Epidermal melanocyte (primary cell): ENCODE measurements at regions not wholly inside any gene's neighbourhood (a gene's known extent, or its start where the extent isn't known, plus 50 kb on each side); places are given as distances from the start of the nearest gene placed in this dataset.
"Not testable (repeated sequence)": the region's sequence is repeated elsewhere in the genome, so short reads cannot be mapped to it uniquely, and the experiment has no call there.

Experiments used
- DNase-seq: peaks from one replicate; pipeline ENCODE4 v3.0.0; 2011; ENCODE audit warnings: low spot score; ENCODE audit not compliant: insufficient read length

GRCh38 chr5:8540317-8540716 lies 671.4 kb downstream of the MTRR start:
- no peak for DNase-seq

GRCh38 chr5:8550921-8551320 lies 682.0 kb downstream of the MTRR start:
- no peak for DNase-seq

- DNase-seq: no peak
Observed at GRCh38 chr5:8553364-8553763, 684.4 kb downstream of the MTRR start.

GRCh38 chr5:8557728-8558127 lies 688.8 kb downstream of the MTRR start:
- no peak for DNase-seq

DNA sequence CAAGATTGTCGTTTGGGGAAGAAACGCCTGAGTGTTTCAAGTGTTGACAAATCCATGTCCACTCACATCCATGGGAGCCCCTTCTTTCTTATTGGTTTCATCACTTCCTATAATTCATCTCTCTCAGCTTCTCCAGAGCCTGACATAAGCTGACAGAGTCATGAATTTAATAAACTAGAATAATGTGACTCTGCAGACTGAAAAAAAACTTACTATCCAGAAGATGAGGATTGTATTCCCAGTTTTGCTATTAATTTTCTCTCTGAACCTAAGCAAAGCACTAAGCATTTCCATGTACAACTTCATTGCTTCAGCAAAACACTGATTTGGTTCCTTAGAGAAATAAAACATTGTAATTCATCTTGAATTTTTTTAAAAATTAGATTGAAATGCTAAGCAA lies 691.8 kb downstream of the MTRR start:
- no peak for DNase-seq

- DNase-seq: no peak
Observed at GRCh38 chr5:8561224-8561840, 692.4 kb downstream of the MTRR start.

DNA sequence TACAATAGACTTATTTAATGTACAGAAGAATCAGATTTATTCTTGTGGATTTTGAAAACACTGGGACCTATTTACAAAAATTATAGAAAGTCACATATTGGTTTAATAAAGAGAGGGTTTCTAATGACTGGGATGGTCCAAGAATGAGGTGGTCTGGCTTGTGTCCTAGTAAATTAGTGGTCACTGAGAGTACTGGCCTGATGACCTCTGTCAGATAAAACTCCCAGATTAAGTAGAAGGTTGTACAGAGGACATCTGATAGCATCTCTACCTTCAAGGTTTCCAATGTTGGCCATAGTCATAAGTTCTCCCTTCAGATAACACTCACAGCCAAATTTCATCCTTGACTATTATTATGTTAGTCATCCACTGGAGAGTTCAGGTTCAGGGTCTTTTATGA lies 692.9 kb downstream of the MTRR start:
- DNase-seq: no peak

GRCh38 chr5:8563540-8563939 lies 694.6 kb downstream of the MTRR start:
- DNase-seq: not testable (repeated sequence)

DNA sequence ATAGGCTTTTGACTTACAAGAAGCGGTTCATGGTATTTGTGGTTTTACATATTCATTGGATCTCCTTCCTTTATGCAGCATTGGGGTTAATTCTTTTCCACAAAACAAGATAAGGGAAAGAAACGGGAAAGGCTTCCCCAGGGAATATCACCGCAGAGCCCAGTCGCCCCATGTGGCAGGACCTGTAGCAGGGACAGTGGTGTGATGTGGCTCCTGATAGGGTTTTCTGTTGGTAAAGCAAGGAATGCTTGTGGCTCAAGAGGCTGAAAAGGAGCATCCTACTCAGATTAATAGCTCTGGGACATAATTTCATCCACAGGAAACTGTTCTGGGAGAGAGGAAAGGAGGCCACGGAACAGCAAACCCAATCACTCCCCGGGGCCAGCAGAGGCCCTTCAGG lies 699.9 kb downstream of the MTRR start:
- no peak for DNase-seq

DNA sequence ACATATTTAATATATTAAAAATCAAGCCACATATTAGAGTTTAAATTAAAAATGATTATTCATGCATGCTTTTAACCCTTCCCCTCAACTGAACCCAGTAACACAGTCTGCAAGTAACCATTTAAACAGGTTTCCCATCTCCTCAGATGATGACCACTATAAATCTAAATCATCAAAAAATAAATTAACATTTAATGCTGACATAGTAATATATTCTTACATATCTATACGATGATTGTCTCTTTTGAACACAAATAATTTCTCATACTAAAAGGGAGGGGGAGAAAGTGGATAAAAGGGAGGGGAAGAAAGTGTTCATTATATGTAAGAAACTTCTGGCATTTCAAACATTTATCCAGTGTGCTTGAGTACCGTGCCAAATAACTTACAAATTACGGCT lies 701.6 kb downstream of the MTRR start:
- DNase-seq: no peak

DNA sequence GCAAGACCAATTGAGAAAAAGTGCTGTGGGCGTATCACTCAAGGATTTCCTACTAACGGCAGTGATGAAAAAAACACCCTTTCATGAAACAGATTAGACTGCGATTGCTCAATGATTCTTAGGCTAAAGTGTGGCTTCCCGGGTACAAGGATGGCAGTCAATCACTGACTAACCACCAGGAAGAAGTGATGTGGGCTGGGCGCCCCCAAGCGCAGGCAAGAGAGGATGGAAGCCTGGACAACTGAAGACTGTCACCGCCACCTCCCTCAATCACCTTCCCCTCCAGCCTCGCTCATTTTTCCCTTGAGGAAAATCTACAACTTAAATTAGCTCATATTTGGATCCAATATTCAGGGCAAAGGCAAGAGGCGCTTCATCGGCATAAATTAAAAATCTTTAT lies 707.2 kb downstream of the MTRR start:
- DNase-seq: no peak

- no peak for DNase-seq
Observed at GRCh38 chr5:8577792-8578191, 708.8 kb downstream of the MTRR start.

- DNase-seq: no peak
Observed at GRCh38 chr5:8580298-8580697, 711.4 kb downstream of the MTRR start.

DNA sequence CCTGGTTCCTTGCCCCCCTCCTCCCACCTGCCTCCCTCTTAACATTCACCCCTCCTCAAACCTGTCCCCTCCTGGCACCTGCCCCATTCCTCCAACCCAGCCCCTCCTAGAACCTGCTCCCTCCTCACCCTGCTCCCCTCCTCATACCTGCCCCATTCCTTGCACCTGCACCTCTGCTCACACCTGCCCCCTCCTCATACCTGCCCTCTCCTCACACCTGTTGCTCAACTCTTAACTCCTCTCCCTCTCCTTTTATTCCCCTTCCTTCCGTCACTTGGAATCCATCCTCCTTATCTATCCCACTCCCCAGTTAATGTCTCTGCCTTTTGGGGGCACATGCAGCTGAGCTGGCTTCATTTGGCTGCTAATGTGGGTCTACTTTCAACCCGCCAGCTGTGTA lies 712.1 kb downstream of the MTRR start:
- DNase-seq: no peak

- DNase-seq: no peak
Observed at GRCh38 chr5:8585230-8586018, 716.5 kb downstream of the MTRR start.

- no peak for DNase-seq
Observed at GRCh38 chr5:8590959-8591358, 722.0 kb downstream of the MTRR start.

- DNase-seq: no peak
Observed at GRCh38 chr5:8598356-8598755, 729.4 kb downstream of the MTRR start.

GRCh38 chr5:8598996-8599395 lies 730.0 kb downstream of the MTRR start:
- DNase-seq: no peak

DNA sequence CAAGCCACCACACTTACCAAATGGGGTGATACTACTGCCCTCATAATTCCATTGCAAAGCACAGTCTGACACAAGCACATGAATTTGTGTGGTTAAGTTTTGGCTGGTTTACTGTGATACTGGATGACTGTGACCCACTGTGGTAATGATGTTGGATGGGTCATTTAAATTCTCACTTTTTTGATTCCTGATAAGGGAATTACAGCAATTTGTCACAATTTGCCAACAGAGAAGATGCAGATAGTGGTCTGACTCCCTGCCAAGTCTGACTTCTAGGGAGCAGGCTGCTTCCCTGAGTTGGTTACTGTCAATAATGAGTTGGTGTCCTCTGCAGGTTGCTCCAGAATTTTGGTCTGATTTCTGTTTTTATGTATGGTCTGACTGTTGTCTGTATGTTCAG lies 731.9 kb downstream of the MTRR start:
- DNase-seq: no peak

DNA sequence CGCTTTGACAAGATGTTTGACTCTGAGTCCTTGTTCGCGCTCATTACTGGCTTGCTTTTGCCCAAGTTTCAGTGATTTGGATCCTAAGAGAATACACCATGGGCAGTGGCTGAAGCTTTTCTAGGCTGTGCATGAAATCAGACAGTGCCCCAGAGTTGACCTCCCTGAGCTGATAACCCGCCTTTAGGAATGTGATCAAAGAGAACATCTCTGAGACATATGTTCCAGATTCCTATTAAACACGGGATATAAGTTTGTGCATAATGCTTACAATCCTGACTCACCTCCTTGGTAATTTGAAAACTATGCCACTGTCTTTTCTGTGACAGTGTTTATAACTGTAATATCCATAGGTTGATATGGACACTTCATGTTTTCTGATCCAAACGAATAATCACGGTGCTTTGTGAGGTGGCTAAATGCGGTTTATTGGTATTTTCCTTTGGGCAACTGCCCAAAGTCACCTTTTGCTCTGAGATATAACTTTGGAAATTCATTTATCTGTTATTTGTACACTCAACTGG lies 732.9 kb downstream of the MTRR start:
- DNase-seq: no peak

DNA sequence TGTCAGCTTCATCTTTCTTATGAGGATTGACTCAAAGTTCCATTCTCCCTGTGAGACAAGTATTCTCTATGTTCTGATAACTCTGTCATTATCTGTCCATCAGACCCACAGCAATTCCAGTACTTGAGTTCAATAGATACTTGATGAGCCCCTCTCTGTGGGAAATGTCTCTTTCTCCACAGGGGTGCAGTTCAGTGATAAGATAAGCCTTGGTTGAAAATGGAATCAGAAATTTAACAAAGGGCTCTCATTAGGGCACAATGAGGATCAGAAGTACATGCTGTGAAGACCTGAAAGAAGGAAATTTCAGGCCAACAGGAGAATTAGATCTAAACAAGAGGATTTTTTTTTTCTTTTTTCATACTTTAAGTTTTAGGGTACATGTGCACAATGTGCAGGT lies 737.3 kb downstream of the MTRR start:
- DNase-seq: no peak

GRCh38 chr5:8611067-8611466 lies 742.1 kb downstream of the MTRR start:
- DNase-seq: no peak

DNA sequence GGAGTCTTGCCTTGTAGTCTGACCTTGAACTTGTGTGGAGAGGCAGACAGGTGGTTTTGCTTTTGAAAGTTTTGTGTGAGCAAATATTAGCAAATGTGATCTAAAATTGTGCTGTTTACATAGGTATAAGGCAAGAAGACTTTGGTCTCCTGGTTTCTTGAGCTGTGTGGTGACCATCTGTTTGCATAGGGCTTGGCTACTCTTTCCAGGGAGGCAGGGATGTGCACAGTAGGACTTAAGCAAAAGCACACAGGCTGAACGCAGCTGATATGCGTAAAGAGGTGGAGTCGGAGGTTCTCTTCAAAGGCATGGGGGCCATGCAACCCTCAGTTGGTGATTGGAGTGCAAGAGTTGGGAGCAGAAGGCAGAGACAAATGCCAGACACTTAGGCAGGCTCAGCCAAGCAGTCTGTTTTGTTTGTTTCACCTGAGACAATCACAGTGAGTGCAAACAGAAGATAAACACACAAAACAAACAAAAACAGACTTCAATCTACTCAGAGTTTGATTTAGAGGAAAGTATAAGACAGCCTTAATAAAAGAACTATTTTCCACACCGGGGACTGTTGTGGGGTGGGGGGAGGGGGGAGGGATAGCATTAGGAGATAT lies 744.2 kb downstream of the MTRR start:
- no peak for DNase-seq
